ENCODE measurements at regions not wholly inside any gene's neighbourhood (a gene's known extent, or its start where the extent isn't known, plus 50 kb on each side); places are given as distances from the start of the nearest gene placed in this dataset.
A peak's percentile ranks its signal among the peaks of the same experiment; 100 is the strongest.

GRCh38 chr4:14726877-14727361 lies 275.4 kb upstream of the CPEB2 start:
- H3K9me3 ChIP-seq (ENCODE audit: control insufficient read depth, low read length): no peaks in the 10 kb centered on the region
- no peak overlapping the region for H3K4me3 ChIP-seq (ENCODE audit: low read depth, low read length)
- no peak overlapping the region for H3K4me2 ChIP-seq (ENCODE audit: low read length)
- H2AFZ ChIP-seq: no peak overlapping the region
- no peaks in the 10 kb centered on the region for H3K36me3 ChIP-seq (ENCODE audit: control insufficient read depth, insufficient read depth, low read length)
- TF ChIP-seq, protein P1, sequence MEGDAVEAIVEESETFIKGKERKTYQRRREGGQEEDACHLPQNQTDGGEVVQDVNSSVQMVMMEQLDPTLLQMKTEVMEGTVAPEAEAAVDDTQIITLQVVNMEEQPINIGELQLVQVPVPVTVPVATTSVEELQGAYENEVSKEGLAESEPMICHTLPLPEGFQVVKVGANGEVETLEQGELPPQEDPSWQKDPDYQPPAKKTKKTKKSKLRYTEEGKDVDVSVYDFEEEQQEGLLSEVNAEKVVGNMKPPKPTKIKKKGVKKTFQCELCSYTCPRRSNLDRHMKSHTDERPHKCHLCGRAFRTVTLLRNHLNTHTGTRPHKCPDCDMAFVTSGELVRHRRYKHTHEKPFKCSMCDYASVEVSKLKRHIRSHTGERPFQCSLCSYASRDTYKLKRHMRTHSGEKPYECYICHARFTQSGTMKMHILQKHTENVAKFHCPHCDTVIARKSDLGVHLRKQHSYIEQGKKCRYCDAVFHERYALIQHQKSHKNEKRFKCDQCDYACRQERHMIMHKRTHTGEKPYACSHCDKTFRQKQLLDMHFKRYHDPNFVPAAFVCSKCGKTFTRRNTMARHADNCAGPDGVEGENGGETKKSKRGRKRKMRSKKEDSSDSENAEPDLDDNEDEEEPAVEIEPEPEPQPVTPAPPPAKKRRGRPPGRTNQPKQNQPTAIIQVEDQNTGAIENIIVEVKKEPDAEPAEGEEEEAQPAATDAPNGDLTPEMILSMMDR (IDR thresholded peaks at IDR 0.05): no peak
- peak overlapping the region; percentile 11 for H3K27ac ChIP-seq
- H3K9ac ChIP-seq: no peak overlapping the region
- no peaks in the 10 kb centered on the region for H3K79me2 ChIP-seq
- H3K4me1 ChIP-seq: no peaks in the 10 kb centered on the region
- no peaks in the 10 kb centered on the region for H3K27me3 ChIP-seq (ENCODE audit: control insufficient read depth, insufficient read depth, low read length)

DNA sequence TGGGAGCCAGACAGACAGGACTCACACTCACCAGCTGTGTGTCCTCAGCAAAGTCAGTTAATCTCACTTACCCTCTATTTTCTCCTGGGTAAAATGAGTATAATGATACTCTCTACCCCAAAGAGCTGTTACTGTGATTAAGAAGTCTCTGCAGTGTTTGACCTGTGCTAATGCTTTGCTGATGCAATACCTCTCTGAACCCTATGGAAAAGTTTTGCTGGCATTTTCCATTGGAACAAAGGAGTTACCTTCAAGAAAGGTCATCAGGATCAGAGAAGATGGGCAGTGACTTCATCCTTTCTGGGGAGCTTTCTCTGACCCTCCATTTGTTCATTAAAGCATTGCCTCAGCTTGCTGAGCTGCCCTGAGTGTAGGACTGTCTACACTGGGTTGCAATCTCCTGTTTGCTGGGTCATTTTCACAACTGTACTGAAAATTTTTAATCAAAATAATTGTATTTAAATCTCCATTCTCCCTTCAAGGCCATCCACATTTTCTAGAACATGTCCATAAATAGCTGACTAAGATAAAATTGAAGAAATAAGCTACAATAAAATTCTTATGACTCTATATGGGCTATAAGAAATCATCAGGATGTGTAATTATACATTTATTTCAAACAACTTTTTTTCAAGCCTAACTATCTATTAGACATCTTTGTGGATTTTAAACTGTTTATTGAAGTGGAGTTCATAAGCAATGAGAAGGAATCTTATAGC lies 272.8 kb upstream of the CPEB2 start:
- Histone ChIP-seq H3K27ac (no peak overlapping the region), H2AFZ (no peak overlapping the region)

GRCh38 chr4:14742054-14742453 lies 260.2 kb upstream of the CPEB2 start:
- no peaks in the 10 kb centered on the region for H3K9me3 ChIP-seq (ENCODE audit: control insufficient read depth, low read length)
- TF ChIP-seq, protein P1 (IDR thresholded peaks at IDR 0.05): no peak
- H3K27ac ChIP-seq: no peak overlapping the region
- H3K9ac ChIP-seq: no peak overlapping the region
- H3K4me3 ChIP-seq (ENCODE audit: low read depth, low read length): no peak overlapping the region
- no peak overlapping the region for H2AFZ ChIP-seq
- H3K27me3 ChIP-seq (ENCODE audit: control insufficient read depth, insufficient read depth, low read length): no peaks in the 10 kb centered on the region
- no peaks in the 10 kb centered on the region for H3K4me1 ChIP-seq
- no peaks in the 10 kb centered on the region for H3K79me2 ChIP-seq
- H3K36me3 ChIP-seq (ENCODE audit: control insufficient read depth, insufficient read depth, low read length): no peaks in the 10 kb centered on the region
- H3K4me2 ChIP-seq (ENCODE audit: low read length): no peak overlapping the region

More for the DNA sequence above, 272.8 kb upstream of the CPEB2 start:
- TF ChIP-seq, protein P1 (IDR thresholded peaks at IDR 0.05): no peak
- H3K27me3 ChIP-seq (ENCODE audit: control insufficient read depth, insufficient read depth, low read length): no peaks in the 10 kb centered on the region
- H3K4me2 ChIP-seq (ENCODE audit: low read length): no peak overlapping the region
- no peaks in the 10 kb centered on the region for H3K36me3 ChIP-seq (ENCODE audit: control insufficient read depth, insufficient read depth, low read length)
- no peaks in the 10 kb centered on the region for H3K79me2 ChIP-seq
- H3K4me1 ChIP-seq: no peaks in the 10 kb centered on the region
- no peak overlapping the region for H3K4me3 ChIP-seq (ENCODE audit: low read depth, low read length)
- no peaks in the 10 kb centered on the region for H3K9me3 ChIP-seq (ENCODE audit: control insufficient read depth, low read length)
- no peak overlapping the region for H3K9ac ChIP-seq

- H3K27ac ChIP-seq: no peak overlapping the region
- H3K9ac ChIP-seq: no peak overlapping the region
- H3K9me3 ChIP-seq (ENCODE audit: control insufficient read depth, low read length): no peaks in the 10 kb centered on the region
- H3K4me2 ChIP-seq (ENCODE audit: low read length): no peak overlapping the region
- H3K27me3 ChIP-seq (ENCODE audit: control insufficient read depth, insufficient read depth, low read length): no peaks in the 10 kb centered on the region
- H3K36me3 ChIP-seq (ENCODE audit: control insufficient read depth, insufficient read depth, low read length): no peaks in the 10 kb centered on the region
- H3K79me2 ChIP-seq: no peaks in the 10 kb centered on the region
- no peaks in the 10 kb centered on the region for H3K4me1 ChIP-seq
- no peak overlapping the region for H3K4me3 ChIP-seq (ENCODE audit: low read depth, low read length)
- H2AFZ ChIP-seq: no peak overlapping the region
- TF ChIP-seq, protein P1 (IDR thresholded peaks at IDR 0.05): no peak
These were observed 259.1 kb upstream of the CPEB2 start for GRCh38 chr4:14743172-14743571.

DNA sequence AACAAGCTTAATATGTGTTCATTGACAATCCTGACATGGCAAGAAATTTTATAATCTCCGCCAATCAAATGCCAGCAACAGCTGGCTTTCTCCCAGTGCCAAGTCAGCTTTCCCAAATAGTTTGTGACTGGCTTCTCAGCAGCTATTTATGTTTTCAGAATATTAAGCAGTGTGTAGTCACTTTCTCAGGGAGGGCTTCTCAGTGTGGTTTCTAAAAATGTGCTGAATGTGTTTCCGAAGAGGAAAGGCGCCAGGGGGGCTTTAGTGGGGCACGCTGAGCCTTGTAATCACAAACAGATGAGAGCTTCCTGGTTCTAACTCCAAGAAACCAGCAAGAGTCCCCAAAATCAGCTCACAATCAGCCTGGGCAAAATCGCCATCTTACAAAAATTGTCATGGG lies 258.7 kb upstream of the CPEB2 start:
- Histone ChIP-seq H3K27ac (no peak overlapping the region), H3K9ac (no peak overlapping the region), H3K79me2 (no peaks in the 10 kb centered on the region), H3K4me1 (no peaks in the 10 kb centered on the region), H3K36me3 (ENCODE audit: control insufficient read depth, insufficient read depth, low read length) (no peaks in the 10 kb centered on the region), H3K4me3 (ENCODE audit: low read depth, low read length) (no peak overlapping the region), H2AFZ (no peak overlapping the region), H3K9me3 (ENCODE audit: control insufficient read depth, low read length) (no peaks in the 10 kb centered on the region), H3K27me3 (ENCODE audit: control insufficient read depth, insufficient read depth, low read length) (no peaks in the 10 kb centered on the region), H3K4me2 (ENCODE audit: low read length) (no peak overlapping the region)
- TF ChIP-seq, protein P1 (IDR thresholded peaks at IDR 0.05): no peak
